ENCODE measurements at regions not wholly inside any gene's neighbourhood (a gene's known extent, or its start where the extent isn't known, plus 50 kb on each side); places are given as distances from the start of the nearest gene placed in this dataset.

DNA sequence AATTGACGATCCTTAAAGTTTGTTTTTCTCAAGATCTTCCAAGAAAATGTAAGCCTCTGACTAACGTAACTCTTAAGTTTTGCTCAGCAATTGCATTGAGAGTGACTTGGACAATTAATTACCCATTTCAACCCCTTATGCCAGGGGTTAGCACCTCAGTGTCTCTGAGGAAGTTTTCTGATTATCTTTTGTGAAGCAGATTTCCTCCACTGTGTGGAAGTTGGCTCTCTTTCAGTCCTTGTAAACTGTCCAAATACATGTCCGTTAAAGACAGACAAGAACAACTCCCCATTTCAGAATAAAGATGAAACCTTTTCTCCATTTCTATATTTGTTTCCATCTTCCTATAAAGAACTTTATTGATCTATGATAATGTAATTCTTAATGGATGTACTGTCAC is 296.4 kb upstream of the FMN2 start:
- no peak for DNase-seq (ENCODE audit: low read depth)

DNA sequence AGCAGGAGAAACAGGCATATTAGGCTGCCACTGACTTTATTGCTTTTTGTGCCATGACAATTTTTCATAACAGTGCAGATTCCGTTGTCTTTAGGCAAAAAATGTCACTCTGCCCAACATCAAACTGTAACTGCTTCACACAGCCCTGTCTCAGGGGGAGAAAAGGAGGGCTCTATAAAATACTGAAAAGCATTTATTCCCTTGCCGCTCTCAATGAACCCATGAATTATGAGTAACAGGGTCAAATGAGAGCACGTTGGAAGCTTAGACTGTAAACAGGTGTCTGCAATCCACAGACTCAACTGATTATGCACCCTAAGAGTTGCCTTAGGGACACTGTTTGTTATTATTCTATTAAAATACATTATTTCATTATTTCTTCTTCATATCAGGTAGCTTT is 292.1 kb upstream of the FMN2 start:
- no peak for DNase-seq (ENCODE audit: low read depth)

- DNase-seq (ENCODE audit: low read depth) = no peak
These were observed 290.8 kb upstream of the FMN2 start for GRCh38 chr1:239800861-239801260.

DNA sequence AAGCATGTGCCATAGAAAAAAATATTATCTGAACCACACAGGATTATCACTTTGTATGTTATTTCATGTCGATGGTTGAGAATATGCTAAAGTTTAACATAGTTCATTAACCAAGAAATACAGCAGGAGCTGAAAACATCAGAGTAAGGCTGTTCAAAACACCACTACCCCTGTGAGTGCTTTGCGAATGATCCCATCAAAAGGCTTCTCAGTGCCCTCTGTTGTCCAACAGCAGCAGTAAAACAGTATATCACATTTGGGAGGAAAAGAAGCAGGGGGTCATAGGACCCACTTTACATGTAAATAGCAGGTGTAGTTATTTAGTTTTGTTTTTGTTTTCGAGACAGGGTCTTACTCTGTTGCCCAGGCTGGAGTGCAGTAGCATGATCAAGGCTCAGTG is 289.4 kb upstream of the FMN2 start:
- no peak for DNase-seq (ENCODE audit: low read depth)

DNA sequence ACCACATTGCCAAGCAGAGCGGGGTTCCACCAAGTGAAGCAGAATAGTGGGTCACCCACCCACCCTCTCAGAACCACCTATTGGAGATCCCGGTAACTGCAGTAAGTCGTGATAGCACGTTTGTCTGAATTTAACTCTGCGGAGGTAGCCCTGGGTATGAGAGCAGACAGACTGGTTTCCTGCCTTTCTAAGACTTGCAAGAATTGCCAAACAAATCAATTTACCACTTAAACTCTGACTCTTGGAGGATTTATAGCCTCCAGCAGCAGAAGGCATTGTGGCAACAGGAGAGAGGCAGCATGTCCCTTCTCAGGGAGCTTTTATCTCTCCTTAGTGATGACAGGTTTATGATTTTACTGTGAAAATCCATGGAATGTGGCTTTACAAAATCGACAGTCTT is 287.9 kb upstream of the FMN2 start:
- no peak for DNase-seq (ENCODE audit: low read depth)

GRCh38 chr1:239804266-239804665 is 287.4 kb upstream of the FMN2 start:
- DNase-seq (ENCODE audit: low read depth) = no peak

DNA sequence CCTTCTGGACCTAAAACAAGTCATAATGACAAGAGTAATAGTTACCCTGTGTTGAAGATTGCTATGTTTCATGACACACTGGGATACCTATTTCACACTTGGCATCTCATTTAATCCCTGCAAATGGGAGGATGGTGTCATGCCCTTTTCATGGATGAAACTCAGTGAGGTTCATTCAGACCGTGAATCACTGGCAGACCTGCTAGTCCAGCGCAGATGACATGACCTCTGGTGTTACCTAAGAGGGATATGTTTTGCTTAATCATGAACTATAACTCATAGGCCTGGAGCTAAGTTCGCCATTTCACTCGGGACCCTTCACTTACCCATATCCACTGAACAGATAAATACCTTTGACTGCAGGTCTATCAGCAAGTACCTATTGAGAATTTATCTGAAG is 286.6 kb upstream of the FMN2 start:
- no peak for DNase-seq (ENCODE audit: low read depth)

DNA sequence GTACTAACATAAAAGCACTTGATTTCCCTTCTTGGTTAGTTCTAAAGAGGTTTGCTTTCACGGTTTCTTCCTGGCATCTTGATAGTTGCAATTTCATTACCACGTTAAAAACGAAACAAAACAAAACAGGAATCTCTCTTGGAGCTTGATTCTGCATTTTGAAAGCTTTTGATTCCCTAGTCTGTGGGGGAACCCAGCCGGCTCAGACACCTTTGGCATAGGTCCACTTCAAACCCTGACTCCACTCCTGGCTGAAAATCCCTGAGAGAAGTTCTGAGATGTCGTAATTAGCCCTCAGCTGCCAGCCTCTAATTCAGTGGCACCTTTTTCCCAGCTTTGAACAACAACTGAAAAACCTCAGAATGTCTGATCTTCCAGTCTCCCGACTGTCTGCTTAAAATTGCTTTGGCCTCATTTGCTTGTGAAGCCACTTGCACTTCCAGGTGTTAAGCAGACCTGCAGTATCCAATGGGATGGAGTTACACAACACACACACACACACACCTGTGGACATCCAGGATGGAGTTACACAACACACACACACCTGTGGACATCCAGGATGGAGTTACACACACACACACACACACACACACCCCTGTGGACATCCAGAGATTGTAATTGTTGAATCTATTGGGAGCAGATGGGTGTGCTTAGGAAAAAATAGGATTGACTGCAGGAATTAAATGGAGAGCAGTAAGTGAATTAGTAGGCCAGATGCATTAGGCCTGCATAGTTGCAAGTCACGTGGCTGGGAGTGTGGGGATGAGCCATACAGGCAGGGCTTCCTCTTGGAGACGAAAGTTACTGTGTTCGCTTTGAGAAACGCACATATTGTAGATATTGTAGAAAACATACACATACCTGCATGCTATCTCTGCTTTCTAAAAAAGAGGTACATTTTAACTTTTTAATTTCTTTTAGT is 285.6 kb upstream of the FMN2 start:
- no peak for DNase-seq (ENCODE audit: low read depth)

DNA sequence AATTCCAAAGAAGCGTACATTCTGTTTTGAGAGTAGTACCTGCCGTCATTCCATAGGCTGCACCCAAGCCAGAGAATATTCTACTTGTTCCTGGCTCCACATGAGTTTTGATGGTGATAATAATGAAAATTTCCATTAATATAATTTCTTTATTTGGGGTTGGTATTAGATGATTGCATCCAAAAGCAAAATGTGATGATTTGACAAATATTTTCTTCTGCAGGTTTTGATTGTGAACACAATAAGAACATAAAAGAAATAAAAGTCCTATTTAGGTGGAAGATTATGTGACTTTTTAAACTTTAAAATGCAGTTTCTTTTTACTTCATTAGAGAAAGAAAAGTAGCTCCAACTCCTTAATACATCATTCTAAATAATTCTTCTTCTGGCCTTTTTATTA is 284.8 kb upstream of the FMN2 start:
- DNase-seq (ENCODE audit: low read depth) = no peak

GRCh38 chr1:239807361-239807760 is 284.3 kb upstream of the FMN2 start:
- no peak for DNase-seq (ENCODE audit: low read depth)

DNA sequence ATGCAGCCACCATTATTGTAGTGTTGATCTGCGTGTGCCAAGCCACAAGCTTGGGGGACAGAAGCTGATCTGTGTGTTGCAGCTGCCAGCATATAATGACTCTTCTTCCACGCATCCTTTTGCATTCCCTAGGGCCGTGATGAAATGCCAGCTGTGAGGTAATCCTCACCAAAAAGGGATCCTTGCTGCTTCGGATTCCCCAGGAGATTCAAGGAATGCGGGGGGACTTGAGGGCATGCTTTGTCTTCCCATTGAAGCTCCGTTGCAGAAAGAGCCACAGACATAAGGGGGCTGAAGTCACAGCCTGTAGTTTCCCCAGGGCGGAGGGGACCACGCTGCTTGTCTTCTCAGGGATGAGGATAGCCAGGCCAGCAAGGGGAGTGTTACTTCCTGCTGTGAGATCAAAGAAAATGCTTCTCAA is 281.6 kb upstream of the FMN2 start:
- no peak for DNase-seq (ENCODE audit: low read depth)

- no peak for DNase-seq (ENCODE audit: low read depth)
These were observed 280.3 kb upstream of the FMN2 start for GRCh38 chr1:239811211-239811885.

DNA sequence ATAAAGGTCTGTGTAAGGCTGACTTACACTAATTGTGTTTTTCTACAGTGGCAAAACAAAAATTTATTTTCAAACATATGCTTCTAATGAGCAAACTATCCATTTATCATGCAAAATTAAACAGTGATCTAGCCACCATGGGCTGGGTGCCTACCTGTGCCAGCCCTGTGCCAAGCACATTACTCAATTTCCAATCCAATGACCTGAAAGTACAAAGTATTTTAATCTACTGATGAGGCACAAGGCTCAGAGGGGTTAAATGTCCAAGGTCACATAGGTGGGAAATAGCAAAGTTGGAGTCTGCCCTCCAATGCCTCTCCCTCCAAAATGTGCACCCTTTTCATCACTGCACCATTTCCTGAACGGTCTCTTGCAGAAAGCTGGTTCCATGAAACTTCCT is 279.1 kb upstream of the FMN2 start:
- DNase-seq (ENCODE audit: low read depth) = no peak

GRCh38 chr1:239814306-239814881 is 277.3 kb upstream of the FMN2 start:
- DNase-seq (ENCODE audit: low read depth) = peak; percentile 52

DNA sequence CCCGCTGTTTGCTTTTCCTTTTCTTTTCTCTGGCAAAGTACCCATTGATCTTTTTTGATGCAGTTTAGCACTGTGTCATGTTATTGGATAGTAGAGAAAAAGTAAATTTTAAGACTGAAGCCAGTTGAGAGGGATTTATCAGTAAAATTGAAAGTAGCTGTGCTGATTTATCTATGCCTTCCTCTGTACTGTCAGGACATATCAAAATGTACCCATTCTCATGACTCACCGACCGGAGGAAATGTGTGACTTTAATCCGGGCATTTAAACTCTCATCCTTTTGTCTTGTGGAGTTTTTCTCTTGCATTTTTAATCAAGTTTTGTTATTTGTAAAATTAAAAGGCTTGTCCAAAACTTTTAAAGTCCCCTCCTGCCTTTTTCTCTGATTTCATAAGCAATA is 276.6 kb upstream of the FMN2 start:
- no peak for DNase-seq (ENCODE audit: low read depth)

GRCh38 chr1:239816081-239816782 is 275.5 kb upstream of the FMN2 start:
- peak; percentile 43 for DNase-seq (ENCODE audit: low read depth)

- no peak for DNase-seq (ENCODE audit: low read depth)
These were observed 274.4 kb upstream of the FMN2 start for GRCh38 chr1:239817276-239817675.

DNA sequence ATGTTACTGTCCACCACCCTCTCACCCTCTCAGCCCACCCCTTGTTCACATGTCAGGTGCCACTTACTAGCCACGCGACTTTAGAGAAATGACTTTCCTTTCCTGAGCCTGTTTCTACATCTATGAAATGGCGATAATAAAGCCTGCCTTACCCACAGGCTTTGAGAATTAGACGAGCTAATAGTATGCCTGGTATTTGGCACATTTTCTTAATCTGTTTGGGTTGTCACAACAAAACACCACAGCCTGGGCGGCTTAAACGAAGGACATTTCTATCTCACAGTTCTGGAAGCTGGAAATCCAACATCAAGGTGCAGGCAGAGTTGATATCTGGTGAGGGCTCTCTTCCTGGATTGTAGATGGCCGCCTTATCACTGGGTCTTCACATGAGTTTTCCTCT is 273.9 kb upstream of the FMN2 start:
- DNase-seq (ENCODE audit: low read depth) = no peak

DNA sequence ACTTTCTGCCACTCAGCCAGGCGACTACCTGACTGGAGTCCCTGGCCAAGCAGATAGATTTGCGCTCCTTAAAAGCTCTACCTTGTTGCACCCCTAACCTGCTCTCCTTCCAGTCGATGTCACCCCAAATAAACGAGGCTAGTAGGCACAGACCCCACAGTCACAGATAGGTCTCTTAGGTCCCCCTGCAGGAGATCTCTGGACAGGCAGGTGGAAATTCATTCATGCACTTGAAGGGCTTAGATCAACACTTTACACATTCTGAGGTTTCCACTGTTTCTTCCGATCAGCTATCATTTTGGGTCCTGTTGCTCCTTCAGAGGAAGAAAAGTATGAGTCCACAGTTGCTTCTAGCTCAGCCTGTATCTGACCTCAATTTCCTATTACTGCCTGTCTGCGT is 272.6 kb upstream of the FMN2 start:
- DNase-seq (ENCODE audit: low read depth) = no peak

DNA sequence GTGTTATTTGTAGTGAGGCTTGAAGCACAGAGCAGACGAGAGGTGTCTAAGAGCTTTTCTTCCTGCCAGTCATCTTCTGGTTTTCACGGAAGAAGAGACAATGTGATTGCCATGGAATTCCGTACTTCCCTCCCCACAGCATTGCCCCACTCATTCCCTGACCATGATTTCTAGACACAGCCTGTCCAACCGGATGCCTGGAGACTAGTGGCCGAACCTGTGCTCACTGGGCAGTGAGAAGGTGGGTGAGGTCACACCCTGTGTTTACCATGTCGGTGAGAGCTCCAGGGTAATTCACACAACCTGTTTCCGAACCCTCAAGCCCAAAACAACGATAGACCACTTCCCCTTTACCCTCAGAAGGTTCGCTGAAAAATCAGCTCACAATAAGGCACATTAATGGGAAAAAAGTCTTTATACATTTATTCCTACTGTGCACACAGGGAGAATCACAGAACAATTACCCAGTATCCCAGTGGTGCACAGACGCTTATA is 271.9 kb upstream of the FMN2 start:
- no peak for DNase-seq (ENCODE audit: low read depth)

DNA sequence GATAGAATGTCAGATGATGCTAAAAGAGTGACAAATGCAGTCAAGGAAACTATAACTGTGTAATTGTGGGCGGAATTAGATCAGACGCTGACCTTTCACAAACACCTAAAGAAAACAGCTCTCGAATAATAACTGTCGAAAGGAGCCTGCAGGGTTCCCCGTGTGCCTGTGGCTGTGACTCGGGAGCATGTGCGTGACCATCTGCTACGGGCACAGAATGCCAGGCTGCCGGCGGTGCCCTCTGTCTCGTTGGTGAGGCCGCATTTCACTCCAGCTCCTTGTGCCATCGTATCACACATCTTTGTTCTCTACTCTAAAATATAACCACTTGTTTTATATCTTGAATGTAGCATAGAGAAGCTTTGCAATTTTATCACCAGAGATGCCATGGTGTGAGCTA is 267.8 kb upstream of the FMN2 start:
- no peak for DNase-seq (ENCODE audit: low read depth)

GRCh38 chr1:239826211-239826610 is 265.5 kb upstream of the FMN2 start:
- no peak for DNase-seq (ENCODE audit: low read depth)
